Heart left ventricle (tissue), 13 donors: ENCODE measurements at regions not wholly inside any gene's neighbourhood (a gene's known extent, or its start where the extent isn't known, plus 50 kb on each side); places are given as distances from the start of the nearest gene placed in this dataset.

Source experiments
- POLR2A ChIP-seq, 2 donors: fragments of 450-650 bp; IDR thresholded peaks; one replicate each; pipeline ENCODE4 v1.6.1; 2017; ENCODE audit warnings: antibody characterized with exemption in 2 of 2, mild to moderate bottlenecking in 2 of 2, moderate library complexity in 2 of 2
- TF ChIP-seq, protein P1 (sequence below), 12 donors: fragments of 200-600 bp; sonication (generic) in 4 of 12; IDR thresholded peaks; one replicate each; pipeline versions ENCODE4 v1.5.0 to v1.8.0; 2018 to 2022; ENCODE audit warnings: antibody characterized with exemption in 12 of 12, mild to moderate bottlenecking in 5 of 12
- donor health status: ischemic (EF 13 %, LVEDD 7.1; RV severe dilation, severe dysfunction).
- donor health status: DM: no; HTN: yes; CAD: no.
- donor health status: DM: no; HTN: no; CAD: no.
- donor health status: ischemic (EF 25% LVEDD 6.9; RV normal size, moderate dysfunction).
- donor health status: ischemic (EF 25% LVEDD 5.7; RV mildly dilated, moderate dysfunction).
- donor health status: ischemic (EF 35%, LVEDD 5.7; RV mildly dilated, moderate dysfunction).
- donor health status: nonischemic (EF 11% LVEDD 7.7; RV severe dilation, severe dysfunction).
- donor health status: DM: yes; HTN: yes; CAD: no.
- donor health status: PGD.
- donor health status: ischemic (EF 29% LVEDD 5.4; RV normal size, mild dysfunction).
- donor health status: nonischemic (EF 23%, LVEDD 6.1; RV moderate dilation, normal function).

DNA sequence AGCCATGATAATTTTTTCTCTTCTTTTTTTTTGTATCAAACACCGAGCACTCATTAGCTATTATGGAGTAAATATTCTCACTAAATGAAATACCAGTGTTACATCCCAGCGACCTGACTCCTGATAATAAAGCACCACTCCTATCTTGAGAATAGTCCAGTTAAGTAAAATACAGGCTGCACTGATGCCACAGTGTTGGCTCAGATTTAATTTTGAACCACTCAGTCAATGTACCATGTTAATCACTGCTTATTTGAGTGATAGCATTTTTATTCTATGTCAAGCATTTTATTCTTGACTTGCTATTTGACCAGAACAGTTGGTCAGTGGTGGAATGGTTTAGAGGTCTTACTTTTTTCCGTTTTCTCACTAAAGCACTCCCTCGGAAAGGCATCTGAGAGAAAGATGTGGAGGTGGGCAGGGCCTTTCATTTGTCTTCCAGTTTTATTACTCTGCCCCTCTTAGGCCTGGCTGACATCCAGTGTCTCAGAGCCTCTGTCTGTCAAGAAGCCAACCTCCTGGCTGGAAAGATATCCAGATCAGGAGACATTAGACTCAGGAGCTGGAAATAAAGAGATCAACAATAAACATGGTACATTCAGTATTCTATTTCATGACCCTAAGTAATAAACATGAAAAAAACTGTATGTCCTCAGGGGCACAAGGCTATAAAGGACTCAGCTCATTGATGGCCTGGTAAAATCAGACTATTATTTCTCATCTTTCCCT lies 457.8 kb downstream of the EPM2A start:
- TF ChIP-seq, protein P1, sequence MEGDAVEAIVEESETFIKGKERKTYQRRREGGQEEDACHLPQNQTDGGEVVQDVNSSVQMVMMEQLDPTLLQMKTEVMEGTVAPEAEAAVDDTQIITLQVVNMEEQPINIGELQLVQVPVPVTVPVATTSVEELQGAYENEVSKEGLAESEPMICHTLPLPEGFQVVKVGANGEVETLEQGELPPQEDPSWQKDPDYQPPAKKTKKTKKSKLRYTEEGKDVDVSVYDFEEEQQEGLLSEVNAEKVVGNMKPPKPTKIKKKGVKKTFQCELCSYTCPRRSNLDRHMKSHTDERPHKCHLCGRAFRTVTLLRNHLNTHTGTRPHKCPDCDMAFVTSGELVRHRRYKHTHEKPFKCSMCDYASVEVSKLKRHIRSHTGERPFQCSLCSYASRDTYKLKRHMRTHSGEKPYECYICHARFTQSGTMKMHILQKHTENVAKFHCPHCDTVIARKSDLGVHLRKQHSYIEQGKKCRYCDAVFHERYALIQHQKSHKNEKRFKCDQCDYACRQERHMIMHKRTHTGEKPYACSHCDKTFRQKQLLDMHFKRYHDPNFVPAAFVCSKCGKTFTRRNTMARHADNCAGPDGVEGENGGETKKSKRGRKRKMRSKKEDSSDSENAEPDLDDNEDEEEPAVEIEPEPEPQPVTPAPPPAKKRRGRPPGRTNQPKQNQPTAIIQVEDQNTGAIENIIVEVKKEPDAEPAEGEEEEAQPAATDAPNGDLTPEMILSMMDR (IDR thresholded peaks at IDR 0.05), result no peak
- no peak for TF ChIP-seq POLR2A (IDR thresholded peaks at IDR 0.05)
